ENCODE measurements at regions not wholly inside any gene's neighbourhood (a gene's known extent, or its start where the extent isn't known, plus 50 kb on each side); places are given as distances from the start of the nearest gene placed in this dataset.

GRCh38 chr6:47116086-47116485 lies 74.0 kb upstream of the ADGRF1 start:
- TF ChIP-seq GATA2 (IDR thresholded peaks at IDR 0.05; ENCODE audit: low read depth, low read length) (no peak), GATA3 (IDR thresholded peaks at IDR 0.05; ENCODE audit: low read depth, low read length) (no peak)

GRCh38 chr6:47114460-47114859 lies 72.3 kb upstream of the ADGRF1 start:
- TF ChIP-seq GATA2 (IDR thresholded peaks at IDR 0.05; ENCODE audit: low read depth, low read length) (no peak), GATA3 (IDR thresholded peaks at IDR 0.05; ENCODE audit: low read depth, low read length) (no peak)

- TF ChIP-seq GATA3 (IDR thresholded peaks at IDR 0.05; ENCODE audit: low read depth, low read length) = no peak
- no peak for TF ChIP-seq GATA2 (IDR thresholded peaks at IDR 0.05; ENCODE audit: low read depth, low read length)
Observed at GRCh38 chr6:47112317-47112716, 70.2 kb upstream of the ADGRF1 start.

GRCh38 chr6:47111685-47112084 lies 69.6 kb upstream of the ADGRF1 start:
- no peak for TF ChIP-seq GATA2 (IDR thresholded peaks at IDR 0.05; ENCODE audit: low read depth, low read length)
- no peak for TF ChIP-seq GATA3 (IDR thresholded peaks at IDR 0.05; ENCODE audit: low read depth, low read length)

GRCh38 chr6:47109281-47109680 lies 67.1 kb upstream of the ADGRF1 start:
- TF ChIP-seq GATA3 (IDR thresholded peaks at IDR 0.05; ENCODE audit: low read depth, low read length) = no peak
- TF ChIP-seq GATA2 (IDR thresholded peaks at IDR 0.05; ENCODE audit: low read depth, low read length) = no peak

- TF ChIP-seq GATA3 (IDR thresholded peaks at IDR 0.05; ENCODE audit: low read depth, low read length) = no peak
- TF ChIP-seq GATA2 (IDR thresholded peaks at IDR 0.05; ENCODE audit: low read depth, low read length) = peak; percentile 45; the same call in 1 of the 2 replicates
Observed at GRCh38 chr6:47106721-47107197, 64.6 kb upstream of the ADGRF1 start.

- TF ChIP-seq GATA2 (IDR thresholded peaks at IDR 0.05; ENCODE audit: low read depth, low read length) (no peak), GATA3 (IDR thresholded peaks at IDR 0.05; ENCODE audit: low read depth, low read length) (no peak)
Observed at GRCh38 chr6:47106216-47106615, 64.1 kb upstream of the ADGRF1 start.

- no peak for TF ChIP-seq GATA2 (IDR thresholded peaks at IDR 0.05; ENCODE audit: low read depth, low read length)
Observed at GRCh38 chr6:47105469-47106178, 63.5 kb upstream of the ADGRF1 start.

- TF ChIP-seq GATA3 (IDR thresholded peaks at IDR 0.05; ENCODE audit: low read depth, low read length) (no peak), GATA2 (IDR thresholded peaks at IDR 0.05; ENCODE audit: low read depth, low read length) (no peak)
Observed at GRCh38 chr6:47103931-47104330, 61.8 kb upstream of the ADGRF1 start.

- TF ChIP-seq GATA2 (IDR thresholded peaks at IDR 0.05; ENCODE audit: low read depth, low read length) = no peak
- no peak for TF ChIP-seq GATA3 (IDR thresholded peaks at IDR 0.05; ENCODE audit: low read depth, low read length)
Observed at GRCh38 chr6:47102331-47102730, 60.2 kb upstream of the ADGRF1 start.

GRCh38 chr6:47098570-47098993 lies 56.5 kb upstream of the ADGRF1 start:
- TF ChIP-seq GATA2 (IDR thresholded peaks at IDR 0.05; ENCODE audit: low read depth, low read length) (no peak), GATA3 (IDR thresholded peaks at IDR 0.05; ENCODE audit: low read depth, low read length) (no peak)

- TF ChIP-seq GATA2 (IDR thresholded peaks at IDR 0.05; ENCODE audit: low read depth, low read length) (no peak), GATA3 (IDR thresholded peaks at IDR 0.05; ENCODE audit: low read depth, low read length) (no peak)
Observed at GRCh38 chr6:47097092-47097945, 55.2 kb upstream of the ADGRF1 start.

- TF ChIP-seq GATA3 (IDR thresholded peaks at IDR 0.05; ENCODE audit: low read depth, low read length) = no peak
- TF ChIP-seq GATA2 (IDR thresholded peaks at IDR 0.05; ENCODE audit: low read depth, low read length) = no peak
Observed at GRCh38 chr6:47096211-47096895, 54.2 kb upstream of the ADGRF1 start.

- TF ChIP-seq GATA2 (IDR thresholded peaks at IDR 0.05; ENCODE audit: low read depth, low read length) (no peak), GATA3 (IDR thresholded peaks at IDR 0.05; ENCODE audit: low read depth, low read length) (no peak)
Observed at GRCh38 chr6:47094241-47094925, 52.3 kb upstream of the ADGRF1 start.
